ENCODE measurements at regions not wholly inside any gene's neighbourhood (a gene's known extent, or its start where the extent isn't known, plus 50 kb on each side); places are given as distances from the start of the nearest gene placed in this dataset.

GRCh38 chr10:21413268-21413667, 112.2 kb downstream of the SKIDA1 start:
- intact Hi-C loops (cut with DNase I) = no loop called here
- Histone ChIP-seq H3K4me1 (replicated peaks) (no peaks in the 10 kb centered on the region), H3K9me3 (no peaks in the 10 kb centered on the region), H3K27me3 (replicated peaks; ENCODE audit: insufficient read depth) (no peaks in the 10 kb centered on the region), H3K36me3 (no peaks in the 10 kb centered on the region), H3K4me3 (no peak overlapping the region), H3K27ac (no peak overlapping the region)
- no peak for TF ChIP-seq CTCF (IDR thresholded peaks at IDR 0.05)
- TF ChIP-seq POLR2AphosphoS5 (IDR thresholded peaks at IDR 0.05) = no peak
- TF ChIP-seq POLR2A (IDR thresholded peaks at IDR 0.05) = no peak
- DNase-seq (ENCODE audit: low spot score) = no peak
- 91% methylated on average over 6 of the region's 6 CpGs for WGBS

- Histone ChIP-seq H3K36me3 (no peaks in the 10 kb centered on the region), H3K4me1 (replicated peaks) (no peaks in the 10 kb centered on the region), H3K27ac (no peak overlapping the region), H3K27me3 (replicated peaks; ENCODE audit: insufficient read depth) (no peaks in the 10 kb centered on the region), H3K4me3 (no peak overlapping the region), H3K9me3 (no peaks in the 10 kb centered on the region)
- TF ChIP-seq POLR2A (IDR thresholded peaks at IDR 0.05) (no peak), CTCF (IDR thresholded peaks at IDR 0.05) (no peak), POLR2AphosphoS5 (IDR thresholded peaks at IDR 0.05) (no peak)
- intact Hi-C loops (cut with DNase I) = no loop called here
- 76% methylated on average over 7 of the region's 7 CpGs for WGBS
- no peak for DNase-seq (ENCODE audit: low spot score)
Measured at GRCh38 chr10:21406595-21407193, 118.8 kb downstream of the SKIDA1 start.

- Histone ChIP-seq H3K4me1 (replicated peaks) (no peaks in the 10 kb centered on the region), H3K36me3 (no peaks in the 10 kb centered on the region), H3K27me3 (replicated peaks; ENCODE audit: insufficient read depth) (no peaks in the 10 kb centered on the region), H3K27ac (no peak overlapping the region), H3K9me3 (no peaks in the 10 kb centered on the region), H3K4me3 (no peak overlapping the region)
- no peak for DNase-seq (ENCODE audit: low spot score)
- WGBS = 93% methylated on average over 8 of the region's 8 CpGs
- intact Hi-C loops (cut with DNase I) = no loop called here
- TF ChIP-seq POLR2A (IDR thresholded peaks at IDR 0.05) (no peak), POLR2AphosphoS5 (IDR thresholded peaks at IDR 0.05) (no peak), CTCF (IDR thresholded peaks at IDR 0.05) (no peak)
Measured at GRCh38 chr10:21405981-21406380, 119.5 kb downstream of the SKIDA1 start.

DNA sequence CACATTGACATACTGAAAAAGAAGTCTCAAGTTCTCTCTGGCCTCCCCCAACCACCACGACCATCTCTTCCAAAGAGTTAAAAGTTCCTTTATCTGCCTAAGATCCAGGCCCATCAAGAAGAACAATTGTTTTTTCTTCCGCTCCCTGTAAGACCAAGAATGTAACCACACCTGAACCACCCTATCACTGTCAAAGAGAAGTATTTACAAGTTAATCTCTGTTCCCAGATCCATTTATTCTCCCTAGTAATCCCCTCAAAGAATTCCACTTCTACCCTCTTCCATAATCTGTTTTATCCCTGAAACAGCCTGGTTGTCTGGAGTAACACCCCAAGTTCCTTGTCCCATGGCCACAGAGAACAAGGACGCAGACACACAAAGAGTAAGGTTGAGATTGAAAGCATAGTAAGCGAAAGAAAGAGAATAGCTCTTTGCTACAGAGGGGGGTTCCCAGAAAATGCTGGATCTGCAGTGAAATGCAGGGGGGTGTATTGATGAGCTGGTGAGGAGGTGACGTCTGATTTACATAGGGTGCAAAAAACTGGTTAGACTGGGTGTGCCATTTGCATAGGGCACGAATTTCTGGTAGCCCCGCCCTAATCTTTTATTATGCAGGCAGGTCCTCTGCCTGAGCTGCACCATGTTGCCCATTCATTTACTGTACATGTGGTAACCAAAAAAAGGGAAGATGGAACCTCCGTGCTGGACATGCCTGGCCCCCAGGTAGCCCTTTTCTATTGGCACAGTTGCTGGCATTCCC, 122.0 kb downstream of the SKIDA1 start:
- intact Hi-C loops (cut with DNase I) = no loop called here

More for the DNA sequence above, 122.0 kb downstream of the SKIDA1 start:
- DNase-seq (ENCODE audit: low spot score) = no peak
- no peaks in the 10 kb centered on the region for H3K4me1 ChIP-seq (replicated peaks)
- H3K4me3 ChIP-seq = no peak overlapping the region
- no peak overlapping the region for H3K27ac ChIP-seq
- no peaks in the 10 kb centered on the region for H3K27me3 ChIP-seq (replicated peaks; ENCODE audit: insufficient read depth)
- no peaks in the 10 kb centered on the region for H3K9me3 ChIP-seq
- WGBS = 73% methylated on average over 8 of the region's 8 CpGs
- no peak for TF ChIP-seq POLR2A (IDR thresholded peaks at IDR 0.05)
- TF ChIP-seq POLR2AphosphoS5 (IDR thresholded peaks at IDR 0.05) = no peak
- no peak for TF ChIP-seq CTCF (IDR thresholded peaks at IDR 0.05)
- H3K36me3 ChIP-seq = no peaks in the 10 kb centered on the region
